ENCODE measurements at regions not wholly inside any gene's neighbourhood (a gene's known extent, or its start where the extent isn't known, plus 50 kb on each side); places are given as distances from the start of the nearest gene placed in this dataset.

GRCh38 chr12:83225806-83226205 is 539.1 kb downstream of the TMTC2 start:
- Mint-ChIP-seq H3K36me3 (ENCODE audit: low read depth) (no peaks in the 10 kb centered on the region), H3K27me3 (no peaks in the 10 kb centered on the region), H3K27ac (no peak overlapping the region), H3K4me1 (ENCODE audit: low read depth) (no peaks in the 10 kb centered on the region), H3K9me3 (peaks cover 1% of the 10 kb centered on the region), H3K4me3 (no peak overlapping the region)
- ChIA-PET CTCF (no interaction called here), POLR2A (no interaction called here)
- DNase-seq, result no peak
- ATAC-seq, result no peak
- TF ChIP-seq CTCF (IDR thresholded peaks at IDR 0.05), result no peak
- intact Hi-C loops (cut with micrococcal nuclease), result no loop called here

- no peaks in the 10 kb centered on the region for H3K4me1 Mint-ChIP-seq (ENCODE audit: low read depth)
- CTCF ChIA-PET, result no interaction called here
These were observed 537.3 kb downstream of the TMTC2 start for GRCh38 chr12:83224012-83224411.

GRCh38 chr12:83220774-83221173 is 534.1 kb downstream of the TMTC2 start:
- no peak for DNase-seq
- no peaks in the 10 kb centered on the region for H3K27me3 Mint-ChIP-seq
- no peak overlapping the region for H3K27ac Mint-ChIP-seq
- TF ChIP-seq CTCF (IDR thresholded peaks at IDR 0.05), result no peak
- ChIA-PET CTCF (no interaction called here), POLR2A (no interaction called here)
- no peaks in the 10 kb centered on the region for H3K9me3 Mint-ChIP-seq
- no peaks in the 10 kb centered on the region for H3K36me3 Mint-ChIP-seq (ENCODE audit: low read depth)
- intact Hi-C loops (cut with micrococcal nuclease), result no loop called here
- H3K4me3 Mint-ChIP-seq, result no peak overlapping the region
- ATAC-seq, result no peak
- H3K4me1 Mint-ChIP-seq (ENCODE audit: low read depth), result no peaks in the 10 kb centered on the region

More at GRCh38 chr12:83224012-83224411, 537.3 kb downstream of the TMTC2 start:
- ATAC-seq (no peak), DNase-seq (no peak)
- no peaks in the 10 kb centered on the region for H3K27me3 Mint-ChIP-seq
- TF ChIP-seq CTCF (IDR thresholded peaks at IDR 0.05), result no peak
- no peaks in the 10 kb centered on the region for H3K36me3 Mint-ChIP-seq (ENCODE audit: low read depth)
- no peak overlapping the region for H3K4me3 Mint-ChIP-seq
- POLR2A ChIA-PET, result no interaction called here
- no peak overlapping the region for H3K27ac Mint-ChIP-seq
- intact Hi-C loops (cut with micrococcal nuclease), result no loop called here
- H3K9me3 Mint-ChIP-seq, result no peaks in the 10 kb centered on the region

- DNase-seq (no peak), ATAC-seq (no peak)
- Mint-ChIP-seq H3K27ac (no peak overlapping the region), H3K27me3 (no peaks in the 10 kb centered on the region), H3K4me1 (ENCODE audit: low read depth) (no peaks in the 10 kb centered on the region), H3K36me3 (ENCODE audit: low read depth) (no peaks in the 10 kb centered on the region), H3K4me3 (no peak overlapping the region), H3K9me3 (no peaks in the 10 kb centered on the region)
- CTCF ChIA-PET, result no interaction called here
- POLR2A ChIA-PET, result no interaction called here
- intact Hi-C loops (cut with micrococcal nuclease), result no loop called here
- TF ChIP-seq CTCF (IDR thresholded peaks at IDR 0.05), result no peak
These were observed 529.5 kb downstream of the TMTC2 start for GRCh38 chr12:83216230-83216629.

- H3K4me3 Mint-ChIP-seq, result no peak overlapping the region
- intact Hi-C loops (cut with micrococcal nuclease), result no loop called here
- H3K27me3 Mint-ChIP-seq, result no peaks in the 10 kb centered on the region
- ATAC-seq (no peak), DNase-seq (no peak)
- POLR2A ChIA-PET, result no interaction called here
- no peak for TF ChIP-seq CTCF (IDR thresholded peaks at IDR 0.05)
- H3K9me3 Mint-ChIP-seq, result no peaks in the 10 kb centered on the region
- H3K27ac Mint-ChIP-seq, result no peak overlapping the region
- no peaks in the 10 kb centered on the region for H3K36me3 Mint-ChIP-seq (ENCODE audit: low read depth)
- CTCF ChIA-PET, result no interaction called here
- no peaks in the 10 kb centered on the region for H3K4me1 Mint-ChIP-seq (ENCODE audit: low read depth)
These were observed 527.5 kb downstream of the TMTC2 start for GRCh38 chr12:83214185-83214584.

Measured in activated CD8-positive, alpha-beta T cell treated with anti-CD3 and anti-CD28 coated beads for 36 hours (primary cell).